ENCODE measurements at regions not wholly inside any gene's neighbourhood (a gene's known extent, or its start where the extent isn't known, plus 50 kb on each side); places are given as distances from the start of the nearest gene placed in this dataset.

GRCh38 chr6:92024110-92024509 is 1395.2 kb downstream of the EPHA7 start:
- intact Hi-C loops (cut with DNase I), result no loop called here
- no peaks in the 10 kb centered on the region for H3K9me3 ChIP-seq
- H3K4me1 ChIP-seq, result no peaks in the 10 kb centered on the region
- ATAC-seq, result no peak
- no peak for TF ChIP-seq CTCF (IDR thresholded peaks at IDR 0.05)
- no peaks in the 10 kb centered on the region for H3K36me3 ChIP-seq
- H3K27me3 ChIP-seq, result no peaks in the 10 kb centered on the region
- H3K27ac ChIP-seq, result no peak overlapping the region
- no peak for DNase-seq
- H3K4me3 ChIP-seq, result no peak overlapping the region

- no peaks in the 10 kb centered on the region for H3K4me1 ChIP-seq
- no peak overlapping the region for H3K27ac ChIP-seq
- H3K4me3 ChIP-seq, result no peak overlapping the region
- H3K27me3 ChIP-seq, result no peaks in the 10 kb centered on the region
- no peaks in the 10 kb centered on the region for H3K36me3 ChIP-seq
- TF ChIP-seq CTCF (IDR thresholded peaks at IDR 0.05), result no peak
- intact Hi-C loops (cut with DNase I), result no loop called here
- ATAC-seq (no peak), DNase-seq (no peak)
- H3K9me3 ChIP-seq, result no peaks in the 10 kb centered on the region
Observed at GRCh38 chr6:92023410-92023966, 1395.9 kb downstream of the EPHA7 start.

GRCh38 chr6:92011681-92012245 is 1407.6 kb downstream of the EPHA7 start:
- ATAC-seq (peak; percentile 56), DNase-seq (no peak)
- no peak for TF ChIP-seq CTCF (IDR thresholded peaks at IDR 0.05)
- no peaks in the 10 kb centered on the region for H3K27me3 ChIP-seq
- no peaks in the 10 kb centered on the region for H3K36me3 ChIP-seq
- no peak overlapping the region for H3K4me3 ChIP-seq
- H3K27ac ChIP-seq, result no peak overlapping the region
- intact Hi-C loops (cut with DNase I), result no loop called here
- H3K4me1 ChIP-seq, result no peaks in the 10 kb centered on the region
- H3K9me3 ChIP-seq, result no peaks in the 10 kb centered on the region

- Histone ChIP-seq H3K27ac (no peak overlapping the region), H3K4me1 (no peaks in the 10 kb centered on the region), H3K4me3 (no peak overlapping the region), H3K9me3 (no peaks in the 10 kb centered on the region), H3K36me3 (no peaks in the 10 kb centered on the region), H3K27me3 (no peaks in the 10 kb centered on the region)
- TF ChIP-seq CTCF (IDR thresholded peaks at IDR 0.05), result no peak
- intact Hi-C loops (cut with DNase I), result no loop called here
- no peak for DNase-seq
- no peak for ATAC-seq
Observed at GRCh38 chr6:92008757-92009502, 1410.4 kb downstream of the EPHA7 start.

GRCh38 chr6:92000112-92000511 is 1413.2 kb upstream of the MAP3K7 start:
- DNase-seq, result no peak
- no peak for ATAC-seq
- Histone ChIP-seq H3K4me1 (no peaks in the 10 kb centered on the region), H3K27me3 (no peaks in the 10 kb centered on the region), H3K9me3 (no peaks in the 10 kb centered on the region), H3K36me3 (no peaks in the 10 kb centered on the region), H3K27ac (no peak overlapping the region), H3K4me3 (no peak overlapping the region)
- intact Hi-C loops (cut with DNase I), result no loop called here
- TF ChIP-seq CTCF (IDR thresholded peaks at IDR 0.05), result no peak

All from upper lobe of right lung (tissue), 1 donor.